HG03025 (cell line): ENCODE measurements at regions not wholly inside any gene's neighbourhood (a gene's known extent, or its start where the extent isn't known, plus 50 kb on each side); places are given as distances from the start of the nearest gene placed in this dataset.

Experiments
- ATAC-seq: cut with Tn5 transposase; IDR thresholded peaks from one replicate; pipeline ENCODE4 v1.9.1; 2021; ENCODE audit warnings: mild to moderate bottlenecking, moderate library complexity; ENCODE audit not compliant: unreplicated experiment, low FRiP score

- no peak for ATAC-seq
Measured at GRCh38 chr2:144163592-144163991, 356.3 kb downstream of the ZEB2 start.

DNA sequence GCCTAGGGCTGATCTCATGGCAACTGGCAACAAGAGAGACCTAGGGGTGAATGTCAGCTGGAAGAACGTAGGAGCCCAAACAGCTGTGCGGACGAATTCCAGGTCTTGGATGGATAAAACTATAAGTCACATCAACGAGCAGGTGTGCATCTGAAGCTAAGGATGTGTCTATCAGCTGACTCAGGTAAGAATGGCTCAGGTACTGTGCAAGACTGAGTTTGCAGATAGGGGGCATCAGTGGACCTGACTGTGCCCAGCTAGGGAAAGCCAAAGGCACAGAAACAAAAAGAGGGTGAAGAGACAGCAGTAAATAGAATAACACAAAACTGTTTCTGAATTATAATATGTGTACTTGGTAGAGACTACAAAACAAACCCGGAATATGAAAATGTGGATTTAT, 357.3 kb downstream of the ZEB2 start:
- ATAC-seq, result no peak

DNA sequence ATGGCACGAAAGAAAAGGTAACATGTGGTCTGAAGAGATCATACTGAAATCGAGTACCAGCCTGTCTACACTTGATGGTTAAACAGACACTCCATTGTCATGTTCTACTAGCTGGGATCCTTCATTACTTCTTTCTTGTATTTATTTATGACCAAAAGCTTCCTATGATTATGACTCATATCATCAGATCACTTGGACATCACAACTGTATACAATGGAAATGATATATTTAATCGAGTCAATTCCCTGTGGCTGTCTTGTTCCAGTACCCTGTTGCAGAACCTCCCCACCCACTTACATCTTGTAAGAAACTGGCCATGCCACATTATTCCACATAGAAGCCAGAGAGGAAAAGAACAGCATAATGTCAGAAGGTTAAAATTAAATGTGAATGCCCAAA, 358.9 kb downstream of the ZEB2 start:
- ATAC-seq, result no peak

GRCh38 chr2:144159240-144159639, 360.7 kb downstream of the ZEB2 start:
- no peak for ATAC-seq

GRCh38 chr2:144158096-144158495, 361.8 kb downstream of the ZEB2 start:
- no peak for ATAC-seq

- no peak for ATAC-seq
Measured at GRCh38 chr2:144156736-144157640, 362.9 kb downstream of the ZEB2 start.

- no peak for ATAC-seq
Measured at GRCh38 chr2:144154205-144154604, 365.7 kb downstream of the ZEB2 start.

GRCh38 chr2:144152817-144153271, 367.1 kb downstream of the ZEB2 start:
- no peak for ATAC-seq

GRCh38 chr2:144151851-144152250, 368.1 kb downstream of the ZEB2 start:
- ATAC-seq, result no peak

GRCh38 chr2:144151405-144151804, 368.5 kb downstream of the ZEB2 start:
- ATAC-seq, result no peak

DNA sequence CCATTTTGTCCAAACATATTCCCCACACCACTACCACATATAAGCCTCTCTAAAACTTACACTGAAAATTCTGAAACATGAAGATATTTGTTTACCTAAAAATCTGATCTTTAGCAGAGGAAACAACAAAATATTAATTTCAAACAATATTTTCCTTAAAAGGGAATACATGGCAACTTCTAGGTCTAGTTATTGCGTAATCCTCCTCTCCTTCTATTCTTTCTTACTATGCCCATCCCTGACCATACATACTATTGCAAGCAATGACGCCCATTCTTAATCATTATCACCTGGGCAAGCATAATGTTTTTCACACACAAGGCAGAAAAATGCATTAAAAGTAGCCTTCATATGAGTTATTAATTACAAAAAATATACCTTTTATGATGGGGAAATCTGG, 372.6 kb downstream of the ZEB2 start:
- no peak for ATAC-seq

GRCh38 chr2:144146876-144147275, 373.0 kb downstream of the ZEB2 start:
- ATAC-seq, result no peak

- ATAC-seq, result no peak
Measured at GRCh38 chr2:144146076-144146475, 373.8 kb downstream of the ZEB2 start.

DNA sequence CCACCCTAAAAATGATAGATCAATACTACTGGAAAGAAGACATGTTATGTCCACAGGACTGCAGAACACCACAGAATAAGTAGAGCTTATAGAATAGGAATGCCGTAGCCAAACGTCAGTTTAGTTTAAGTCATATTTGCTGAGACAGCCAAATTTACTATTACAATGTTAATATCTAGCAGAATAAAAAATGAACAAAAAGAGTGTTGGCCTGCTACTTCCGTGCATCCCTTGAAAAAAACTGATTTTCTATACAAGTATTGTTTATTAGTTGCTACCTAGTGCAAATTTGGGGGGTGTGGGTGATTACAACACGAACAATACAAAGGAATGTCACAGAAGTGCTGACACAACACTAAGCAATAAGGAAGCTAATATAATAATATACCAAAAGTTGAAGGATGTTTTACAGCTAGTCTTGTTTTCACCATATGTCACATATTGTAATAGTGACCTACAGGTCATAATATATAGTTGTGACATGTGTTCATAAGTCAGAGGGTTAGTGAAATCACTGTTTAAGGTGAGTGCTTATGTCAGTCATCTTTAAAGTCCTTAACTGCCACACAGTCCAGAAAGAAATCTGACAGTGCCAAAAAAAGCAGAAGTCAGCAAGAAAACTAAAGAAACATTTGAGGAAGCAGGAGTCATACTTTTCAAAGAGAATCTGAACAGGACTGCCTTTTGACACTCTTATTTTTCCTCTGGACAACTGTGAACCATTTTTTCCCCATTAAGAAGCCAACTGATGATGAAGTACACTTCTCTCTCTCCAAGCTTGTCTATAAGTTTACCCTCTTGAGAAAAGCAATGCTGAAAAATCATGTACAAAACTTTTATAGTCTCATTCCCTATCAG, 376.4 kb downstream of the ZEB2 start:
- ATAC-seq, result no peak

DNA sequence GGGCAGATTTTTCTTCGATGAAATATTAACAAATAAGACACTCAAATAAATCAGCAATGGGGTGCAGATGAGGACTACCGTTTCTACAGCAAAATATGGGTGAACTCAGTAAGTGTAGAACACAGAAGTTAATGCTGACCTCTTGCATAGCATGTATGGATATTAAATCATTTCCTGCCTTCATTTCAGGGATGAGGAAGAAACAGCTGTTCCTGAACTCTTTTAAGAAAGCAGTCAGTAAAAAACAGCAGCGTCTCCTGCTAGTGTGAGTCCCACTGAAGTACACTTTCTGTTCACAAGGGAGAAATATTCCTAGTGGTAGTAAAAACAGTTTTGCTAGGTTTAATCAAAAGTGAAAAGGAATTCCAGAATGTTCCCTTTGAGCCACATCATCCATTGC, 379.0 kb downstream of the ZEB2 start:
- no peak for ATAC-seq

GRCh38 chr2:144137705-144138428, 382.1 kb downstream of the ZEB2 start:
- no peak for ATAC-seq

DNA sequence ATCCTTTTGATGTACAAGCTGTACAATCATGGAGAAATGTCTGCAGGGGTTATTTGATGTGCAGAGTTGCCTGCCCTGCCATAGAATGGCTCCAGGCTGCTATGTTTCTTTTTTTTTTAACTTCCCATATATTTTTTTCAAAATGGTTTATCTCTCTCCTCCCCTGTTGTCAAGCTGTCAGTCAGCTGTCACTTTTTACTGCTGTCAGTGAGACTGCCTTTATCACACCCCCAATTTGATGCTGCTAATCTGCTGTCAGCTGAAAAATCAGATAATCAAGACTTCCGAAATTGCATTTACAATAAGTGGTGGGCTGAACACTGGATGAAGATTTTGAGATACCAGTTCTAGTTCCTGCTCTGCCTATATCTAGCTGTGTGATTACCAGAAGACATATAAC, 382.6 kb downstream of the ZEB2 start:
- ATAC-seq, result no peak

DNA sequence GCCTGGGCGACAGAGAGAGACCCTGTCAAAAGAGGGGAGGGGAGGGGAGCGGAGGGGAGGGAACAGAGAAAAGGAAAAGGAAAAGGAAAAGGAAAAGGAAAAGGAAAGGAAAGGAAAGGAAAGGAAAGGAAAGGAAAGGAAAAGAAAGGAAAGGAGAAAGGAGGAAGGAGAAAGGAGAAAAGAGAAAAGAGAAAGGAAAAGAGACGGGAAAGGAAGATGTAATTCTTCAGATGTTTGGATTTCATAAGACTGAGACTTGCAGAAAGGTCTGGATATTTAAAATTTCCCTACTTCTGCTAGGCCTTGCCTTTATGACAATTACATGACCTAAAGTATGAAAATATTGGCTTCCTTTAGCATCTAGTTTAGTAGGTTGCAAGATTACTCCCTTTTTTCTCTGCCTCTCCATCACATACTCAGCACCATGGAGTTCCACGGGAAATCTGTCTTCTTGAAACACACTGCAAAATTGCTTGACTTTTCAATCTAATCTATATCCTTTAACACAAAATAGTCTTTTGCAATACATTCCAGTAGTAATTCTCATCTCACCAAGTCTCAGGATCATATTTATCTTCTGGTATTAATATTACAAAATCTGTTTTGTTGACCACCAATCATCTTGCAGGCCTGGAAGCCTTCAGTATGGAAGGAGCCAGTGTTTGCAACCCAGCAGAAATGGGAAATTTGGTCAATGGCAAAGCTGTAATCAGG, 383.5 kb downstream of the ZEB2 start:
- ATAC-seq, result no peak

- no peak for ATAC-seq
Measured at GRCh38 chr2:144133936-144134665, 385.8 kb downstream of the ZEB2 start.

- no peak for ATAC-seq
Measured at GRCh38 chr2:144132357-144132756, 387.6 kb downstream of the ZEB2 start.
